ENCODE measurements at regions not wholly inside any gene's neighbourhood (a gene's known extent, or its start where the extent isn't known, plus 50 kb on each side); places are given as distances from the start of the nearest gene placed in this dataset.

DNA sequence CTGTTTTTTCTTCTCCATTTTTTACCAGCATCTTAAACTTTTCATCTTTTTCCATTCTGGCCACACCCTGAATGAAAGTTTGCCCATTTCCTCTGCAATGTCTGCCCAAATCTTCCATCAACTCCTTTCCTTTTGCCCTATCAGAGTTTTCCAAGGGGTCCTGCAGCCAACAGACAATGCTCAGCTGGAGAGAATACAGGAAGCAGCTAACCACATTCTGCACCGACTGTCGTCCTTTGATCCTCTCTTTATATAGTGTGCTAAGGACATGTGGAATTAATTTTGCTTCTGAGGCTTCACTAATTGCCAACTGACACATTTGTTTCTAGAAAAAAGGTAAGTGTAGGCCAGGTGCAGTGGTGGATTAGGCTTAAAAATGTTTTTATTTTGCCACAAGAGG lies 50.5 kb upstream of the DLX2 start:
- no peak for DNase-seq
- H3K36me3 Mint-ChIP-seq (ENCODE audit: low read depth): no peaks in the 10 kb centered on the region
- H3K4me3 Mint-ChIP-seq: no peak overlapping the region
- peaks cover 8% of the 10 kb centered on the region for H3K4me1 Mint-ChIP-seq (ENCODE audit: low read depth)
- H3K27me3 Mint-ChIP-seq: peaks cover 27% of the 10 kb centered on the region
- H3K9me3 Mint-ChIP-seq: no peaks in the 10 kb centered on the region
- no peak overlapping the region for H3K27ac Mint-ChIP-seq

DNA sequence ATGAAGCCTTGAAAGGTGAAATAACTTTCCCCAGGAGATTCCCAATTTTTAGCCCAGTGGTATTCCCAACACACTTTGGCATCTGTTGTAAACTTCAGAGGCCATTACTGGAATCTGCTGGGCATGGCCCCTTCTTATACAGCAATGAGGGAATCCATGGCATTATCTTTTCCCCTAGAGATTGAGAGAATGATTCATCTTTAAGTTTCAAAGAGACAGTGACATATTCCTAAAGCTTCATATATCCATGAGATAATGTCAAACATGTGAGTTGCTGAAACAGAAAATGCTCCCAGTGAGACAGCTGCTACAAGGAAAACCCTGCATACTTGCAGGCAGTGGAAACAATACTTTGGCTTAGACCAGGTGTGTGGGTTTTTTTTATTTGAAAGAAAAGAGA lies 51.1 kb upstream of the DLX2 start:
- Mint-ChIP-seq H3K27me3 (peaks cover 27% of the 10 kb centered on the region), H3K27ac (no peak overlapping the region), H3K4me3 (no peak overlapping the region), H3K9me3 (no peaks in the 10 kb centered on the region), H3K36me3 (ENCODE audit: low read depth) (no peaks in the 10 kb centered on the region), H3K4me1 (ENCODE audit: low read depth) (peaks cover 8% of the 10 kb centered on the region)
- DNase-seq: no peak

DNA sequence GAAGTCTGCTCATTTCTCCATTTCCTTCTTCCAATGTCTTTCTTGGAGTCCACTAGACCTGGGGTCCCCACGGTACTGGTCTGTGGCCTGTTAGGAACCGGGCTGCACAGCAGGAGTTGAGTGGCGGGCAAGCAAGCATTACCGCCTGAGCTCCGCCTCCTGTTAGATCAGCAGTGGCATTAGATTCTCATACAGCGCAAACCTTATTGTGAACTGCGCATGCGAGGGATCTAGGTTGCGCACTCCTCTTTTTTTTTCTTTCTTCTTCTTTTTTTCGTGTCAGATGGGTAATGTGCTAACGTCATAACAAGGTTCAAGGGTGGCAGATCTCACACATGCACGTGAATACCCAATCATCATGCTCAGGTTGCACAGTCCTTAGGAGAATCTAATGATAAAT lies 53.1 kb upstream of the DLX2 start:
- Mint-ChIP-seq H3K4me3 (no peak overlapping the region), H3K9me3 (peaks cover under 1% of the 10 kb centered on the region), H3K4me1 (ENCODE audit: low read depth) (peaks cover 8% of the 10 kb centered on the region), H3K27ac (no peak overlapping the region), H3K36me3 (ENCODE audit: low read depth) (no peaks in the 10 kb centered on the region), H3K27me3 (peaks cover 23% of the 10 kb centered on the region)
- DNase-seq: no peak

DNA sequence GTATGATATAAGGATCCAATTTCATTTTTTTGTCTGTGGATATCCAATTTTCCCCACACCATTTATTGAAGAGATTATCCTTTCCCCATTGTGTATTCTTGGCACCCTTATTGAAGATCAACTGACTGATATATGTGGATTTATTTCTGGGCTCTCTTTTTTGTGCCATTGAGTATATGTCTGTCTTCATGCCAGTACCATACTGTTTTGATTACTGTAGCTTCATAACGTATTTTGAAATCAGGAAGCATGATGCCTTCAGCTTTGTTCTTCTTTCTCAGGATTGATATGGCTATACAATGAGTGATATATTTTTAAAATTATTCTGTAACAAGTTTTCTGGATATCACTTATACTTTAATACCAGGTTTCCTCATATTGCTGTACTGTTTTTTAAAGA lies 58.1 kb upstream of the DLX2 start:
- Mint-ChIP-seq H3K4me1 (ENCODE audit: low read depth) (no peaks in the 10 kb centered on the region), H3K27ac (no peak overlapping the region), H3K4me3 (no peak overlapping the region), H3K9me3 (peaks cover 2% of the 10 kb centered on the region), H3K36me3 (ENCODE audit: low read depth) (no peaks in the 10 kb centered on the region), H3K27me3 (peaks cover 12% of the 10 kb centered on the region)
- no peak for DNase-seq

DNA sequence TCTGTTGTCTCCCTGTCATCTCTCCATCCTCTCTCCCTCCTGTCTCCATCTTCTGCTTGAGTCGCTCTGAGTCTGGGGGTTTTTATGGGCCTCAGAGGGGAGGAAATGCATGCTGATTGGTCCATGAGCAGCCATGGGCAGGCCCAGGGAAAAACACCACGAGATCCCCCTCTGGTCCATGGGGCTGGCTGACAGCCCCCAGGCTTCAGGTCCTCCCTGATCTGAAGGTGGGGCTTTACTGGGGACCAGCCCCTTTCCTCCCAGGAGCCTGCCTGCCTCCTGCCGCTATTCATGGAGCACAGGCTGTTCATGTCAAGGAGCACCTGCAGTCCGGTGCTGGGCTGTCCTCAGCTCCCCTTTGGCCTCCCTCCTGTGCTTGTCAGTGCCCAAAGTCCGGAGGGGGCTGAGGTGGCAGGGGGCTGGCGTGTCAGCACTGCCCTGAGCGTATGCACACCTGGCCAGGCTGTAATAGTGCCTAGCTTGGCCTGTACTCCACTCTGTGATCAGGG lies 59.6 kb upstream of the DLX2 start:
- H3K36me3 Mint-ChIP-seq (ENCODE audit: low read depth): no peaks in the 10 kb centered on the region
- H3K4me1 Mint-ChIP-seq (ENCODE audit: low read depth): no peaks in the 10 kb centered on the region
- H3K9me3 Mint-ChIP-seq: peaks cover 2% of the 10 kb centered on the region
- H3K27me3 Mint-ChIP-seq: peaks cover 3% of the 10 kb centered on the region
- no peak for DNase-seq
- H3K4me3 Mint-ChIP-seq: no peak overlapping the region
- no peak overlapping the region for H3K27ac Mint-ChIP-seq

DNA sequence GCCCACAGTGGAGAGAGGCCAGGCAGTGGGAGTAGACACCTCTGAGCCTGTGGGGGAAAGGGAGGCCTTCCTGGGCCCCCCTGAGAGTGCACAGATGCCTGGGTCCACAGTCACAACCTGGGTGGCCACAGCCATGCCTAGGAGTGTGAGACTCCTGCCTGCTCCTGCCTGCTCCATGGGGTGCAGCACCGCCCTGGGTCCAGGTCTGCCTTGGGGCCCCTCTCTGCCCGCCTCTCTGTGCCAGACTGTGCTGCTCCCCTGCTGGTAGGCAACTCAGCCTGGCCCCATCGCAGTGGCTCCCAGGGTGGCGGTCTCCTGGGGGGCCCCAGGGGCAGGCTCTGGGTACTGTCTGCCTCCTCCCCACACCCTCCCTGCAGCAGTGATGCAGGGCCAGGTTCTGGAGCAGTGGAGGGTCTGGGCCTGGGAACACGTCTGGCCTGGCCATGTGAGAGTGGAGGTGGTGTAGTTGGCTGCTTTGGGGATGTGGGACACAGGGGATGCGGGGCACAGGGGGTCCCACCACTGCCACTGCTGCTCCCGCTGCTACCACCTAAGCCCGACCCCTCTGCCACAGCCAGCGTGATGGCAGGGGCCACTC lies 60.1 kb upstream of the DLX2 start:
- no peaks in the 10 kb centered on the region for H3K4me1 Mint-ChIP-seq (ENCODE audit: low read depth)
- no peak overlapping the region for H3K4me3 Mint-ChIP-seq
- DNase-seq: no peak
- peaks cover 2% of the 10 kb centered on the region for H3K9me3 Mint-ChIP-seq
- H3K27me3 Mint-ChIP-seq: no peaks in the 10 kb centered on the region
- no peaks in the 10 kb centered on the region for H3K36me3 Mint-ChIP-seq (ENCODE audit: low read depth)
- H3K27ac Mint-ChIP-seq: no peak overlapping the region

DNA sequence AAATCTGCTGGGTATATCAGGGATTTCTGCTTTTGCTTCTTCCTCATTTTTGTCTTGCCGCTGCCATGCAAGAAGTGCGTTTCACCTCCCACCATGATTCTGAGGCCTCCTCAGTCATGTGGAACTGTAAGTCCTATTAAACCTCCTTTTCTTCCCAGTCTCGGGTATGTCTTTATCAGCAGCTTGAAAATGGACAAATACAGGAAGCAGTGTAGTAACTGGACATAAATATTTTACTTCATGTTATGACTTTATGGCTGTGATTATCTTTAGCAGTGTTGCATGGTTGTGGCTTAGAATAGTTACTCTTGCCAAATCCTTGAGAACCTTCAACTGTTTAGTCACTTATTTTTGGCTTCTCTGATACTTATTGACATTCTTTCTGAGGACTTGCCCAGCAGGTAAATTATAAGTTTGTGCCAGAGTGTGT lies 66.2 kb upstream of the DLX2 start:
- H3K4me1 Mint-ChIP-seq (ENCODE audit: low read depth): peaks cover 7% of the 10 kb centered on the region
- peaks cover 10% of the 10 kb centered on the region for H3K27me3 Mint-ChIP-seq
- no peak overlapping the region for H3K4me3 Mint-ChIP-seq
- no peaks in the 10 kb centered on the region for H3K36me3 Mint-ChIP-seq (ENCODE audit: low read depth)
- no peaks in the 10 kb centered on the region for H3K9me3 Mint-ChIP-seq
- H3K27ac Mint-ChIP-seq: no peak overlapping the region
- DNase-seq: no peak

DNA sequence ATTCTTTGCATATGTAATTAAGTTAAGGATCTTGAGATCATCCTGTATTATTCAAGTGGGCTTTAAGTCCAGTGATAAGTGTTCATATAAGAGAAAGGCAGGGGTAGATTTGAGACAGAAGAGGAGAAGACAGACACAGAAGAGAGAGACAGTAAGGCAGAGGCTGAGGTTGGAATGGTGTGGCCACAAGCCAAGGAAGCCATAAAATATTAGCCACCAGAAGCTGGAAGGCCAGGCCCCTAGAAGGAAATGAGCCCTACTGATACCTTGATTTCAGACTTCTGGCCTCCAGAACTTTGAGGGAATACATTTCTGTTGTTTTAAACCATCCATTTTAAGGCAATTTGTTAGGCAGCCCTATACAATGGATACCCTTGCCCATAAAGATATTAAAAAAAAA lies 66.9 kb upstream of the DLX2 start:
- no peak overlapping the region for H3K27ac Mint-ChIP-seq
- H3K36me3 Mint-ChIP-seq (ENCODE audit: low read depth): no peaks in the 10 kb centered on the region
- no peaks in the 10 kb centered on the region for H3K9me3 Mint-ChIP-seq
- H3K4me3 Mint-ChIP-seq: no peak overlapping the region
- peaks cover 11% of the 10 kb centered on the region for H3K27me3 Mint-ChIP-seq
- no peak for DNase-seq
- H3K4me1 Mint-ChIP-seq (ENCODE audit: low read depth): peaks cover 7% of the 10 kb centered on the region

DNA sequence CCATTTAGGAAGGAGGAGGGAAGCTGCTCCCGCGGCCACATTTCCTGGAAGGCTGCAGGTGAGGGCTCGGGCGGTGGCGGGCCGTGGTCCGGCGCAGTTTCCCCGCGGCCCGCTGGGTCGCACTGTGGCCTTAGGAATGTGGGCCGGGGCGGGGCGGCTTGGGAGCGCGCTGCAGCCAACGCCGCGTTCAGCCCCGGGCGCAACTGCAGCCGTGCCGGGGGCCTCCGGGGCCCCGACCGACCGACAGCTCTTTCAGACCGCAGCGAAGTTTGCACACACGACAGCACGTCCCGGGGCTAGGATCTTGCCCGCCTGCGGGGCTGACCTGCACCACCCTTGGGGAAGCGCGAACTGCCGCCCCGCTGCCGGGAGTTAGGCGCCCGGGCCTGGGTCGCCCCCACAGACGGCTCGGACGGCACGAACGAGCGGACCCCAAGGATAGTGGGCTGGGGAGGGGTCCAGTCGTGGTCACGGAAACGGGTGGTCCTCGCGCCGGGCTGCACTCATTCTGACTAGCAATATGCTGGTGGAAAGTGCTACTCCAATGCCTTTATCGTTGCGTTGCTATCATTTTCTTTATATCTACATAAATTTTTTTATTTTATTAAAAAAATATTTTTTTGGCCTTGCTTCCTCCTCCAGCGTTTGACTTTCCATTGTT lies 69.9 kb upstream of the DLX2 start:
- H3K27me3 Mint-ChIP-seq: peaks cover 11% of the 10 kb centered on the region
- H3K4me3 Mint-ChIP-seq: peak overlapping the region; percentile 69
- H3K4me1 Mint-ChIP-seq (ENCODE audit: low read depth): peaks cover 7% of the 10 kb centered on the region
- H3K27ac Mint-ChIP-seq: no peak overlapping the region
- H3K36me3 Mint-ChIP-seq (ENCODE audit: low read depth): no peaks in the 10 kb centered on the region
- peaks cover 4% of the 10 kb centered on the region for H3K9me3 Mint-ChIP-seq
- DNase-seq: peak; percentile 80

DNA sequence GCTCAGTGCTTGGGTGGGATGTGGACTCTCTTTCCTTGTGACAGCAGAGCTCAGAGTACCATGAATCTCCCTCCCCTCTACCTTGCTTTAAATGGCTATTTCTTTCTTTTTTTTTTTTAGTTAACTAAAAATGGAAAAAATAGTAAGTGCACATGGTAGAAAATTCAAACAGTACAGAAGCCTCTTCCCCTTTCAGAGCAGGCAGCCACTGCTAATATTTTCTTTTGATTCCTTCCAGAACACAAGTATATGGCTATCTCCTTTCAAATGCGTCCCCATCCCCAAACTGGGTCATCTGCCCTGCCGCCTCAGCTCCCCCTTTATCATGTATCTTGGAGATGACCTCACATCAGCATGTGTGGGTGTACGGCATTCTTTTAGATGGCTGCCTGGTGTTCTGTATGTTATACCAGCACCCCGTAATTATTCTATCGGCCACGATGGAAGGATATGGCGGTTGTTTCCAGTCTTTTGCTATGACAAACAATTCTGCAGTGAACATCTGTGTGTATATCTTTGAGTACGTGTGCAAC lies 70.5 kb upstream of the DLX2 start:
- Mint-ChIP-seq H3K27ac (no peak overlapping the region), H3K36me3 (ENCODE audit: low read depth) (no peaks in the 10 kb centered on the region)
- no peak for DNase-seq

DNA sequence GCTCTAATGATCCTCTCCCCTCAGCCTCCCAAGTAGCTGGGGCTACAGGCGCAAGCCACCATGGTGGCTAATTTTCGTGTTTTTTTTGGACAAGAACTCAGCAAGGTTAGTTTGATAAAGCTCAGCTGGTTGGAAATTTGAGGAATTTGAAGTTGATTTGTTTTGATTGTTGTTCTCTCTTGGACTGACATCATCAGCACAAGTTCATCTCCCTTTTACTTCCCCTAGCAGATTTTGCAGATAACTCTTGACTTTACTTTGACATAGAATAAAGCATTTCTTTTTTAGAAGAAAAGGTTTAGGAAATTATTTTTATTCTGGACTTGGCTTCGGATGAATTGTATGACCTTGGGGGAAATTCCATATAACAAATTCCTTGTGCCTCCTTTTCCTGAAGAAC lies 74.9 kb upstream of the DLX2 start:
- Mint-ChIP-seq H3K27ac (no peak overlapping the region), H3K36me3 (ENCODE audit: low read depth) (no peaks in the 10 kb centered on the region)
- DNase-seq: no peak

More for the DNA sequence above, 70.5 kb upstream of the DLX2 start:
- Mint-ChIP-seq H3K4me1 (ENCODE audit: low read depth) (peaks cover 7% of the 10 kb centered on the region), H3K9me3 (peaks cover 4% of the 10 kb centered on the region), H3K4me3 (peak overlapping the region; percentile 39), H3K27me3 (peaks cover 11% of the 10 kb centered on the region)

DNA sequence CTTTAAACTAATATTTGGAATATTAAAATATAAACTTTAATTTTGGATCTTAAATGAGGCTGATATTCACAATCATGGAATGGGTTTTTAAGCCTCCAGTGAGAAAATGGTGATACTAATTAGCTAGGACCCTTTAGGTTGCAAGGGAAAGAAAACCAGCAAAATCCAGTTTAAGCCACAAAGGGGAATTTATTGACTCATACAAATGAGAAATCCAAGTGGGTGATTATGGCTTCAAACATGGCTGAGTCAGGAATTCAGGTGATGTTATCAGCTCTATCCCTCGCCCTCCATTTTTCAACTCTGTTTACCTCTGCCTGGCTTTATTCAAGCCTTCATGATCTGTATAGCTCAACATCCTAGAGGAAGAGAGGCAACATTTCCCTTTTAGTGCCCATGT lies 75.3 kb upstream of the DLX2 start:
- Mint-ChIP-seq H3K27me3 (peaks cover 11% of the 10 kb centered on the region), H3K27ac (no peak overlapping the region), H3K36me3 (ENCODE audit: low read depth) (no peaks in the 10 kb centered on the region), H3K9me3 (peaks cover 4% of the 10 kb centered on the region), H3K4me1 (ENCODE audit: low read depth) (peaks cover 18% of the 10 kb centered on the region), H3K4me3 (no peak overlapping the region)
- no peak for DNase-seq

More for the DNA sequence above, 74.9 kb upstream of the DLX2 start:
- H3K9me3 Mint-ChIP-seq: peaks cover 4% of the 10 kb centered on the region
- peaks cover 11% of the 10 kb centered on the region for H3K27me3 Mint-ChIP-seq
- H3K4me1 Mint-ChIP-seq (ENCODE audit: low read depth): peaks cover 19% of the 10 kb centered on the region
- no peak overlapping the region for H3K4me3 Mint-ChIP-seq

DNA sequence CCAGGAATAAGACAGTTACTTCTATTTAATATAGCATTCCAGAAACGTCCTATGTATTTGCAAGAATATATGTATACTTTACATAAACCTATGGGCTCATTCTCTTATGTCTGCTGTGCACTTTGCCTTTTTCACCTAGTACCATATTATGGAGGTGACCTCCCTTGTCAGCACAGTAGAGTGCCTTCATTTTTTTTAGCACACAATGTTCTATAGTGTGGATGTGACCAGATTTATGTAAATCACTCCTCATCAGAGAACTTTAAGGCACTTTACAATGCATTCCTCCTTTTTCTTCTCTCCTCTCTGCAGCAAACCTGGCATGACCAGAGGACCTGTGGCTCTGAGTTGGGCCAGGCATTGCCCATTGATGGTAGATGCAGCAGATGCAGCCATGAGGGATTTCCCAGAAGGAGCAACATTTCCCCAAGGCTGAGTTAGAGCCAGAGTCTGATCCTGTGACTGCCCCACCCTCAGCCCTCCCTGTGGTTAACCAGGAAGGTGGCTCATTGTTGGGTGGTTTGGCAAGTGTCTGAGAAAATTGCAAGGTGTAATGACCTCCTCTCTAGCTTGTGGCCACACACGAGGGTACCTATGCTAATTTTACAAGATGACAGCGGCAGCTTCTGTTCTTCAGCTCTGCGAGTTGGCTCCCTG lies 76.5 kb upstream of the DLX2 start:
- DNase-seq: no peak
- Mint-ChIP-seq H3K9me3 (peaks cover 4% of the 10 kb centered on the region), H3K4me1 (ENCODE audit: low read depth) (peaks cover 14% of the 10 kb centered on the region), H3K27me3 (no peaks in the 10 kb centered on the region), H3K4me3 (no peak overlapping the region), H3K36me3 (ENCODE audit: low read depth) (no peaks in the 10 kb centered on the region), H3K27ac (no peak overlapping the region)

DNA sequence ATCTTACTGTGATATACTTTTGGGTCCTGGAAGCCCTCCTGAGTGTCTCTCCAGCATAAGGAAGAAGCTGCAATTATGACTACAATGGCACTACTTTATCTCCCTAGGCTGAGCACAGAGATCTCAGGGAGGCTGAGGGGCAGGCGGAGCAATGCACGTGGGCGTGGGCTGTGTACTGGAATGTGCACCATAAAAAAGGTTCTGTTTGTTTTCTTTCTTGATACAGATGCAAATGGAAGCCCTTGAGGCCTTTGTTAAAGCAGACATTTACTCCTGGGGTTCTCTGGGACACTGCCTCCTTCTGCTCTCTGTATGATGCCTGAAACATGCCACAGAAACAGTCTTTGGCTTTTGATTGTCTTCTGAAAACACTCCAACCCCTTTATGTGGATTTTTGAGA lies 79.1 kb upstream of the DLX2 start:
- no peaks in the 10 kb centered on the region for H3K36me3 Mint-ChIP-seq (ENCODE audit: low read depth)
- H3K9me3 Mint-ChIP-seq: peaks cover 4% of the 10 kb centered on the region
- no peaks in the 10 kb centered on the region for H3K27me3 Mint-ChIP-seq
- H3K4me1 Mint-ChIP-seq (ENCODE audit: low read depth): peaks cover 14% of the 10 kb centered on the region
- no peak overlapping the region for H3K27ac Mint-ChIP-seq
- no peak for DNase-seq
- H3K4me3 Mint-ChIP-seq: no peak overlapping the region

DNA sequence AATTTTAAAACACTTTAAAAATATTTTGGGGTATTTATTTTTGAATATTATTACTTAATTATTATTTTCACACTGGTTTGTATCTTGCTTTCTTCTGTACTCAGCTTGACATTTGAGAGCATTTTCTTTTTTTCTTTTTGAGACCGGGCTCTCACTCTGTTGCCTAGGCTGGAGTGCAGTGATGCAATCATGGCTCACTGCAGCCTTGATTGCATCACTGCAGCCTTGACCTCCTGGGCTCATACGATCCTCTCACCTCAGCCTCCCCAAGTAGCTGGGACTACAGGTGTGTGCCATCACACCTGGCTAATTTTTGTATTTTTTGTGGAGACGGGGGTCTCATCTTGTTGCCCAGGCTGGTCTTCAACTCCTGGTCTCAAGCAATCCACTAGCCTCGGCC lies 79.9 kb upstream of the DLX2 start:
- Mint-ChIP-seq H3K4me3 (no peak overlapping the region), H3K9me3 (peaks cover 4% of the 10 kb centered on the region), H3K27ac (no peak overlapping the region), H3K4me1 (ENCODE audit: low read depth) (peaks cover 14% of the 10 kb centered on the region), H3K36me3 (ENCODE audit: low read depth) (no peaks in the 10 kb centered on the region), H3K27me3 (no peaks in the 10 kb centered on the region)
- DNase-seq: no peak
